Neural cell (in vitro differentiated cells): ENCODE measurements at regions not wholly inside any gene's neighbourhood (a gene's known extent, or its start where the extent isn't known, plus 50 kb on each side); places are given as distances from the start of the nearest gene placed in this dataset.

ENCODE experiments used
- H2AFZ ChIP-seq: fragments of 200-600, 300-800 bp; sonication (generic), shearing (Covaris generic); 2 replicates; pipeline ENCODE4 v1.6.0; 2014; ENCODE audit warnings: low read depth, mild to moderate bottlenecking, antibody characterized with exemption, low read length, moderate library complexity
- H3F3A ChIP-seq: fragments of 200-600 bp; shearing (Covaris generic); 2 replicates; pipeline ENCODE4 v1.6.1; 2016; ENCODE audit warnings: mild to moderate bottlenecking, moderate library complexity, mixed read lengths, antibody characterized with exemption, low read length; ENCODE audit not compliant: insufficient read depth, poor library complexity, severe bottlenecking
- H3K27ac ChIP-seq: fragments of 200-600, 300-800 bp; sonication (generic), shearing (Covaris generic); 2 replicates; pipeline ENCODE4 v1.5.1; 2014; ENCODE audit warnings: mild to moderate bottlenecking, low read length, moderate library complexity
- H3K27me3 ChIP-seq: fragments of 300-800, 200-600 bp; sonication (generic), shearing (Covaris generic); 2 replicates; pipeline ENCODE4 v1.6.0; 2014; ENCODE audit warnings: mild to moderate bottlenecking, low read depth, low read length, moderate library complexity; ENCODE audit not compliant: insufficient read depth
- H3K36me3 ChIP-seq: fragments of 300-800, 200-600 bp; sonication (generic), shearing (Covaris generic); 2 replicates; pipeline ENCODE4 v1.5.1; 2014; ENCODE audit warnings: mild to moderate bottlenecking, antibody characterized with exemption, low read length, moderate library complexity; ENCODE audit not compliant: insufficient read depth
- H3K4me2 ChIP-seq: fragments of 300-800, 200-600 bp; sonication (generic), shearing (Covaris generic); 2 replicates; pipeline ENCODE4 v1.6.0; 2014; ENCODE audit warnings: mild to moderate bottlenecking, low read length
- H3K4me3 ChIP-seq: fragments of 300-800, 200-600 bp; sonication (generic), shearing (Covaris generic); 2 replicates; pipeline ENCODE4 v1.5.1; 2014; ENCODE audit warnings: mild to moderate bottlenecking, low read length, moderate library complexity
- H3K79me2 ChIP-seq: fragments of 200-600 bp; shearing (Covaris generic); replicated peaks from 2 replicates; pipeline ENCODE4 v1.6.0; 2014; ENCODE audit warnings: mild to moderate bottlenecking, low read length, moderate library complexity; ENCODE audit not compliant: insufficient read depth
- H3K9ac ChIP-seq: fragments of 300-800, 200-600 bp; sonication (generic), shearing (Covaris generic); 2 replicates; pipeline ENCODE4 v1.6.1; 2016; ENCODE audit warnings: mild to moderate bottlenecking, low read length, mixed read lengths
- H3K9me2 ChIP-seq: fragments of 200-600 bp; shearing (Covaris generic); 2 replicates; pipeline ENCODE4 v1.6.1; 2016; ENCODE audit warnings: mild to moderate bottlenecking, low read length, mixed read lengths; ENCODE audit not compliant: insufficient read depth
- H3K9me3 ChIP-seq: fragments of 200-600, 300-800 bp; sonication (generic), shearing (Covaris generic); 2 replicates; pipeline ENCODE4 v1.6.1; 2016; ENCODE audit warnings: mild to moderate bottlenecking, mixed run types, low read length, moderate library complexity, mixed read lengths
- H4K20me1 ChIP-seq: fragments of 200-600 bp; shearing (Covaris generic); 2 replicates; pipeline ENCODE4 v1.6.1; 2016; ENCODE audit warnings: mild to moderate bottlenecking, mixed run types; ENCODE audit not compliant: insufficient read depth
- CTCF ChIP-seq: fragments of 450-650 bp; IDR thresholded peaks from 2 replicates; pipeline ENCODE4 v1.5.1; 2014; ENCODE audit warnings: antibody characterized with exemption, mild to moderate bottlenecking, moderate library complexity; ENCODE audit not compliant: poor library complexity, severe bottlenecking
- EP300 ChIP-seq: fragments of 450-650 bp; conservative IDR thresholded peaks from 2 replicates; pipeline ENCODE4 v1.6.1; 2014; ENCODE audit warnings: antibody characterized with exemption, mild to moderate bottlenecking, moderate library complexity; ENCODE audit not compliant: poor library complexity, severe bottlenecking
- EZH2 ChIP-seq: fragments of 200-600, 300-800 bp; shearing (Covaris generic), sonication (generic); IDR thresholded peaks from 2 replicates; pipeline ENCODE4 v1.6.1; 2014; ENCODE audit warnings: antibody characterized with exemption, low read length, borderline replicate concordance, mild to moderate bottlenecking; ENCODE audit not compliant: insufficient read depth, poor library complexity, severe bottlenecking
- MXI1 ChIP-seq: fragments of 450-650 bp; conservative IDR thresholded peaks from 2 replicates; pipeline ENCODE4 v1.6.1; 2014; ENCODE audit warnings: antibody characterized with exemption, mild to moderate bottlenecking; ENCODE audit not compliant: poor library complexity, severe bottlenecking
- POLR2AphosphoS5 ChIP-seq: IDR thresholded peaks from 2 replicates; pipeline ENCODE4 v1.6.1; 2012
- RAD21 ChIP-seq: fragments of 450-650 bp; conservative IDR thresholded peaks from 2 replicates; pipeline ENCODE4 v1.6.1; 2014; ENCODE audit warnings: antibody characterized with exemption, mild to moderate bottlenecking, moderate library complexity
- REST ChIP-seq: IDR thresholded peaks from 2 replicates; pipeline ENCODE4 v1.6.1; 2012; ENCODE audit warnings: borderline replicate concordance
- SMC3 ChIP-seq: fragments of 450-650 bp; conservative IDR thresholded peaks from 2 replicates; pipeline ENCODE4 v1.6.1; 2014; ENCODE audit warnings: antibody characterized with exemption, mild to moderate bottlenecking, moderate library complexity; ENCODE audit not compliant: poor library complexity
- TAF1 ChIP-seq: IDR thresholded peaks from 2 replicates; pipeline ENCODE4 v1.6.1; 2012; ENCODE audit warnings: low read depth

- no peaks in the 10 kb centered on the region for H3F3A ChIP-seq
- H3K36me3 ChIP-seq, result no peaks in the 10 kb centered on the region
- H2AFZ ChIP-seq, result no peak overlapping the region
- no peak overlapping the region for H3K4me3 ChIP-seq
- no peak overlapping the region for H3K9ac ChIP-seq
- TF ChIP-seq MXI1 (no peak), RAD21 (no peak), POLR2AphosphoS5 (no peak), CTCF (no peak), EZH2 (no peak), TAF1 (no peak), SMC3 (no peak), REST (no peak), EP300 (no peak)
- no peaks in the 10 kb centered on the region for H3K79me2 ChIP-seq
- no peak overlapping the region for H3K27ac ChIP-seq
- H3K9me2 ChIP-seq, result no peaks in the 10 kb centered on the region
- H3K27me3 ChIP-seq, result no peaks in the 10 kb centered on the region
- H3K9me3 ChIP-seq, result no peaks in the 10 kb centered on the region
- no peak overlapping the region for H3K4me2 ChIP-seq
- H4K20me1 ChIP-seq, result no peaks in the 10 kb centered on the region
Observed at GRCh38 chr9:20138116-20138515, 349.3 kb upstream of the SLC24A2 start.

GRCh38 chr9:20137425-20137824 lies 348.6 kb upstream of the SLC24A2 start:
- TF ChIP-seq POLR2AphosphoS5, result no peak
- TF ChIP-seq CTCF, result no peak
- TF ChIP-seq RAD21, result no peak
- no peak for TF ChIP-seq EZH2
- no peak for TF ChIP-seq EP300
- TF ChIP-seq REST, result no peak
- TF ChIP-seq MXI1, result no peak
- TF ChIP-seq TAF1, result no peak
- TF ChIP-seq SMC3, result no peak
- Histone ChIP-seq H2AFZ (no peak overlapping the region), H3K27ac (no peak overlapping the region), H3K36me3 (no peaks in the 10 kb centered on the region), H3K9ac (no peak overlapping the region), H3K4me2 (no peak overlapping the region), H3K9me3 (no peaks in the 10 kb centered on the region), H3K27me3 (no peaks in the 10 kb centered on the region), H3K9me2 (no peaks in the 10 kb centered on the region), H4K20me1 (no peaks in the 10 kb centered on the region), H3K79me2 (no peaks in the 10 kb centered on the region), H3F3A (no peaks in the 10 kb centered on the region), H3K4me3 (no peak overlapping the region)
